ENCODE measurements at regions not wholly inside any gene's neighbourhood (a gene's known extent, or its start where the extent isn't known, plus 50 kb on each side); places are given as distances from the start of the nearest gene placed in this dataset.

GRCh38 chr2:212794471-212794870, 255.9 kb upstream of the ERBB4 start:
- TF ChIP-seq, protein P1, sequence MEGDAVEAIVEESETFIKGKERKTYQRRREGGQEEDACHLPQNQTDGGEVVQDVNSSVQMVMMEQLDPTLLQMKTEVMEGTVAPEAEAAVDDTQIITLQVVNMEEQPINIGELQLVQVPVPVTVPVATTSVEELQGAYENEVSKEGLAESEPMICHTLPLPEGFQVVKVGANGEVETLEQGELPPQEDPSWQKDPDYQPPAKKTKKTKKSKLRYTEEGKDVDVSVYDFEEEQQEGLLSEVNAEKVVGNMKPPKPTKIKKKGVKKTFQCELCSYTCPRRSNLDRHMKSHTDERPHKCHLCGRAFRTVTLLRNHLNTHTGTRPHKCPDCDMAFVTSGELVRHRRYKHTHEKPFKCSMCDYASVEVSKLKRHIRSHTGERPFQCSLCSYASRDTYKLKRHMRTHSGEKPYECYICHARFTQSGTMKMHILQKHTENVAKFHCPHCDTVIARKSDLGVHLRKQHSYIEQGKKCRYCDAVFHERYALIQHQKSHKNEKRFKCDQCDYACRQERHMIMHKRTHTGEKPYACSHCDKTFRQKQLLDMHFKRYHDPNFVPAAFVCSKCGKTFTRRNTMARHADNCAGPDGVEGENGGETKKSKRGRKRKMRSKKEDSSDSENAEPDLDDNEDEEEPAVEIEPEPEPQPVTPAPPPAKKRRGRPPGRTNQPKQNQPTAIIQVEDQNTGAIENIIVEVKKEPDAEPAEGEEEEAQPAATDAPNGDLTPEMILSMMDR (IDR thresholded peaks at IDR 0.05), result no peak
- no peak for TF ChIP-seq POLR2A (IDR thresholded peaks at IDR 0.05)
